ENCODE measurements at regions not wholly inside any gene's neighbourhood (a gene's known extent, or its start where the extent isn't known, plus 50 kb on each side); places are given as distances from the start of the nearest gene placed in this dataset.

DNA sequence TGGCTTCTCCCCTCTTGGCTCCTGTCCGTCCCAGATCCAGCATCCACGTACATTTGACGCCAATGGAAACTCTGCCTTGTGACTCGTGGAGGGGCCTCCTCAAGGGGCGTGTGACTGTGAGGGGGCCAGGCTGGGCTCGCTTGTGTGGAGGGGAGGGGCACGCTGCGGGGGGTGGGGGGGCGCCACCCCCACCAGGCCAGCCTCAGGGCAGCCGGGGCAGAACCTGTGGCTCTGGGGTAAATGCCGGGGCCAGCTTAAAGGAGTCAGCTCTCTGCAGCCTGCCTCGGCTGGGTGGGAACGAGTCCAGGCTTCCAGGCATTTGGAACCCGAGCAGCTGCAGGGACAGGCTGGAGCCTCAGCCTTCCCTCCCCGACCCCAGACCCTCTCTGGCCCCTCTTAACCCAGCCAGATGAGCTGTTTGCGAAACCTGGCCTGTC, 94.1 kb downstream of the SIK1 start:
- Histone ChIP-seq H3K56ac (replicated peaks; ENCODE audit: insufficient read length, low read depth, low read length) (no peak overlapping the region), H3K14ac (ENCODE audit: insufficient read length) (no peak overlapping the region), H3K4me2 (ENCODE audit: insufficient read depth in 1 of 2, low read depth in 2 of 2, low read length in 2 of 2) (peak overlapping the region in 1 of 2 experiments; percentile 45; a peak in 2 of 4 replicates), H3K4ac (replicated peaks; ENCODE audit: insufficient read length, low read depth, low read length) (no peak overlapping the region), H2BK5ac (ENCODE audit: low read depth, low read length) (peak overlapping the region; percentile 66; the same call in 1 of the 2 replicates), H4K5ac (ENCODE audit: insufficient read length, low read depth, low read length) (no peak overlapping the region), H2BK120ac (replicated peaks; ENCODE audit: low read depth, low read length) (no peak overlapping the region), H4K20me1 (replicated peaks in 1 of 2; ENCODE audit: control insufficient read depth in 1 of 2, insufficient read depth in 2 of 2, low read length in 2 of 2) (peaks cover 0 to 2% of the 10 kb centered on the region in 2 experiments), H3K18ac (ENCODE audit: extremely low read depth, low read length) (peak overlapping the region; percentile 73; the same call in 1 of the 2 replicates), H4K91ac (replicated peaks; ENCODE audit: insufficient read length, low read length) (no peak overlapping the region), H4K8ac (ENCODE audit: extremely low read depth, insufficient read depth, low read length) (peak overlapping the region; percentile 54), H3K9ac (replicated peaks in 1 of 4; ENCODE audit: extremely low read depth in 1 of 4, low read depth in 3 of 4, low read length in 3 of 4) (no peak overlapping the region; a peak in 1 of 7 replicates), H2BK20ac (ENCODE audit: low read length) (no peak overlapping the region), H2BK15ac (ENCODE audit: low read length) (0 out of 2 replicates have a peak overlapping the region, but pooled peaks have one; percentile 72), H3K9me3 (ENCODE audit: insufficient read depth in 2 of 2, low read depth in 1 of 2, low read length in 1 of 2) (no peaks in the 10 kb centered on the region; a peak in 1 of 4 replicates), H3K4me3 (ENCODE audit: extremely low read depth in 1 of 4, insufficient read depth in 2 of 4, low read depth in 3 of 4, low read length in 4 of 4) (no peak overlapping the region; a peak in 1 of 8 replicates), H3K27me3 (replicated peaks in 1 of 4; ENCODE audit: control insufficient read depth in 3 of 4, extremely low read depth in 1 of 4, insufficient read depth in 3 of 4, low read length in 3 of 4) (no peaks in the 10 kb centered on the region; a peak in 1 of 7 replicates), H3K79me1 (ENCODE audit: low read depth, low read length) (peaks cover 2% of the 10 kb centered on the region; the same call in 1 of the 2 replicates), H3K79me2 (ENCODE audit: control insufficient read depth in 1 of 2, insufficient read depth in 2 of 2, low read length in 2 of 2) (no peaks in the 10 kb centered on the region), H3K27ac (ENCODE audit: low read depth, low read length) (no peak overlapping the region), H3K23ac (ENCODE audit: insufficient read length) (no peak overlapping the region), H3K23me2 (ENCODE audit: low read depth, low read length) (peaks cover 18% of the 10 kb centered on the region; the same call in 1 of the 2 replicates), H3K36me3 (ENCODE audit: control insufficient read depth in 2 of 4, insufficient read depth in 4 of 4, low read length in 3 of 4) (no peaks in the 10 kb centered on the region), H2BK12ac (ENCODE audit: low read depth, low read length) (peak overlapping the region; percentile 98; the same call in 1 of the 2 replicates), H2AFZ (ENCODE audit: low read length) (0 out of 2 replicates have a peak overlapping the region, but pooled peaks have one; percentile 46), H3K4me1 (replicated peaks in 1 of 4; ENCODE audit: control insufficient read depth in 3 of 4, insufficient read depth in 4 of 4, low read length in 3 of 4) (peaks cover 0 to 14% (median 9%) of the 10 kb centered on the region in 4 experiments; a peak in 6 of 7 replicates), H2AK5ac (ENCODE audit: low read depth, low read length) (no peak overlapping the region)
- WGBS, 2 experiments (ENCODE audit: extremely low coverage in 1 of 2, insufficient coverage in 1 of 2, insufficient read length in 1 of 2, insufficient replicate concordance in 2 of 2, low coverage in 1 of 2, low lambda C conversion rate in 2 of 2, missing lambda C conversion rate in 1 of 2) = 67% methylated on average over 8 of the region's 16 CpGs; no CpG with 5 or more reads in 1 of the 2 experiments
- ChIA-PET CTCF (ENCODE audit: partially characterized antibody) (interaction anchor here (0.7 to 1.6 kb wide), 4 partner anchors 10 to 21 kb away, joined by 3 read pairs; no protein-coding TSS in a partner anchor), POLR2A (ENCODE audit: partially characterized antibody) (interaction anchor here (1.2 kb wide), 1 partner anchor 10 kb away, joined by 3 read pairs; no protein-coding TSS in a partner anchor)
- FAIRE-seq (no peak), DNase-seq (ENCODE audit: low read depth in 1 of 2, low spot score in 2 of 2) (no peak)
- TF ChIP-seq NANOG (IDR thresholded peaks at IDR 0.05; ENCODE audit: insufficient read depth, low read depth, low read length, poor library complexity, severe bottlenecking) (no peak), BCL11A (IDR thresholded peaks at IDR 0.05; ENCODE audit: low read depth in 2 of 2, low read length in 2 of 2) (no peak), ASH2L (IDR thresholded peaks at IDR 0.05; ENCODE audit: low read length) (peak; percentile 30), POU5F1 (IDR thresholded peaks at IDR 0.05; ENCODE audit: low read depth, low read length) (no peak)
- TF ChIP-seq, protein P1, sequence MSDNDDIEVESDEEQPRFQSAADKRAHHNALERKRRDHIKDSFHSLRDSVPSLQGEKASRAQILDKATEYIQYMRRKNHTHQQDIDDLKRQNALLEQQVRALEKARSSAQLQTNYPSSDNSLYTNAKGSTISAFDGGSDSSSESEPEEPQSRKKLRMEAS (IDR thresholded peaks at IDR 0.05) = no peak

All from H1 (cell line).